ENCODE measurements at regions not wholly inside any gene's neighbourhood (a gene's known extent, or its start where the extent isn't known, plus 50 kb on each side); places are given as distances from the start of the nearest gene placed in this dataset.

DNA sequence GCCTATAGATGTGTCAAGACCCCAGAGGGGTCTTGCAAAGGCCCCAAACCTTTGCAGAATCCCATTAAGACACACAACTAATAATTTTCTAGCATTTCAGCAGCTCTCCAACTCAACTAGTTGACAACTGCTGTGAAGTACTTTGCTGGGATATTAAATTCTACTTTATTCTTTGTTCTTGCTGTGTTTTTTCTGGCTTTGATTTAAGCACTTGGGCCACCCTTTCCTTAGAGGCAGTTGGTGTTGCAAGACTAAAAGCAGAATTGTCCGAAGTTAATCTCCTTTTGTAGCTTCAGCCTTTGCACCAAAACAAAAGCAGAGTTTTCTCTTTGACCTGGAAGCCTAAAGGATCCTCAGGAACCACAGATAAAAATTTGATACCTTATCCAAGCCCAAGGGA is 353.1 kb upstream of the CLNK start:
- H2AK5ac ChIP-seq (ENCODE audit: low read depth, low read length), result no peak overlapping the region
- no peak overlapping the region for H2BK120ac ChIP-seq (replicated peaks; ENCODE audit: low read depth, low read length)
- FAIRE-seq (no peak), DNase-seq (ENCODE audit: low read depth in 1 of 2, low spot score in 2 of 2) (no peak)
- CTCF ChIA-PET (ENCODE audit: partially characterized antibody), result no interaction called here
- no peak overlapping the region for H3K23ac ChIP-seq (ENCODE audit: insufficient read length)
- no peak overlapping the region for H3K4me3 ChIP-seq (ENCODE audit: extremely low read depth in 1 of 4, insufficient read depth in 2 of 4, low read depth in 3 of 4, low read length in 4 of 4)
- H3K56ac ChIP-seq (replicated peaks; ENCODE audit: insufficient read length, low read depth, low read length), result no peak overlapping the region
- no peak overlapping the region for H2BK15ac ChIP-seq (ENCODE audit: low read length)
- H2AFZ ChIP-seq (ENCODE audit: low read length), result no peak overlapping the region
- no peak overlapping the region for H3K4me2 ChIP-seq (ENCODE audit: insufficient read depth in 1 of 2, low read depth in 2 of 2, low read length in 2 of 2)
- H2BK5ac ChIP-seq (ENCODE audit: low read depth, low read length), result no peak overlapping the region
- no peak overlapping the region for H2BK12ac ChIP-seq (ENCODE audit: low read depth, low read length)
- no peak overlapping the region for H3K9ac ChIP-seq (replicated peaks in 1 of 4; ENCODE audit: extremely low read depth in 1 of 4, low read depth in 3 of 4, low read length in 3 of 4)
- H4K20me1 ChIP-seq (replicated peaks in 1 of 2; ENCODE audit: control insufficient read depth in 1 of 2, insufficient read depth in 2 of 2, low read length in 2 of 2), result no peaks in the 10 kb centered on the region
- no peak overlapping the region for H3K27ac ChIP-seq (ENCODE audit: low read depth, low read length)
- no peaks in the 10 kb centered on the region for H3K27me3 ChIP-seq (replicated peaks in 1 of 4; ENCODE audit: control insufficient read depth in 3 of 4, extremely low read depth in 1 of 4, insufficient read depth in 3 of 4, low read length in 3 of 4)
- H4K91ac ChIP-seq (replicated peaks; ENCODE audit: insufficient read length, low read length), result no peak overlapping the region
- no peak overlapping the region for H4K8ac ChIP-seq (ENCODE audit: extremely low read depth, insufficient read depth, low read length)
- H3K36me3 ChIP-seq (ENCODE audit: control insufficient read depth in 2 of 4, insufficient read depth in 4 of 4, low read length in 3 of 4), result no peaks in the 10 kb centered on the region
- no peaks in the 10 kb centered on the region for H3K4me1 ChIP-seq (replicated peaks in 1 of 4; ENCODE audit: control insufficient read depth in 3 of 4, insufficient read depth in 4 of 4, low read length in 3 of 4)
- H3K79me1 ChIP-seq (ENCODE audit: low read depth, low read length), result no peaks in the 10 kb centered on the region
- no peak overlapping the region for H3K4ac ChIP-seq (replicated peaks; ENCODE audit: insufficient read length, low read depth, low read length)
- H3K9me3 ChIP-seq (ENCODE audit: insufficient read depth in 2 of 2, low read depth in 1 of 2, low read length in 1 of 2), result no peaks in the 10 kb centered on the region
- 100% methylated on average over 1 of the region's 1 CpG; no CpG with 5 or more reads in 1 of the 2 experiments for WGBS, 2 experiments (ENCODE audit: extremely low coverage in 1 of 2, insufficient coverage in 1 of 2, insufficient read length in 1 of 2, insufficient replicate concordance in 2 of 2, low coverage in 1 of 2, low lambda C conversion rate in 2 of 2, missing lambda C conversion rate in 1 of 2)
- H4K5ac ChIP-seq (ENCODE audit: insufficient read length, low read depth, low read length), result no peak overlapping the region
- H3K79me2 ChIP-seq (ENCODE audit: control insufficient read depth in 1 of 2, insufficient read depth in 2 of 2, low read length in 2 of 2), result no peaks in the 10 kb centered on the region
- no peaks in the 10 kb centered on the region for H3K23me2 ChIP-seq (ENCODE audit: low read depth, low read length)
- H3K18ac ChIP-seq (ENCODE audit: extremely low read depth, low read length), result no peak overlapping the region
- no peak overlapping the region for H2BK20ac ChIP-seq (ENCODE audit: low read length)
- no peak overlapping the region for H3K14ac ChIP-seq (ENCODE audit: insufficient read length)
- POLR2A ChIA-PET (ENCODE audit: partially characterized antibody), result no interaction called here
- no peak for TF ChIP-seq CREB1 (IDR thresholded peaks at IDR 0.05)
- TF ChIP-seq GABPA (IDR thresholded peaks at IDR 0.05; ENCODE audit: borderline replicate concordance, insufficient read depth, low read length), result no peak

Data from H1 (cell line).